T-helper 2 cell treated with Interferon-gamma antibody and Interleukin-4, amounts not matched to agents 100 ng/mL and 5 ng/mL, for 36 hours (primary cell): ENCODE measurements at regions not wholly inside any gene's neighbourhood (a gene's known extent, or its start where the extent isn't known, plus 50 kb on each side); places are given as distances from the start of the nearest gene placed in this dataset.

Source experiments
- intact Hi-C: fragments of 100-400 bp; cut with micrococcal nuclease; formaldehyde crosslinking; loops from one replicate; pipeline ENCODE4 v1.15.1; 2023

DNA sequence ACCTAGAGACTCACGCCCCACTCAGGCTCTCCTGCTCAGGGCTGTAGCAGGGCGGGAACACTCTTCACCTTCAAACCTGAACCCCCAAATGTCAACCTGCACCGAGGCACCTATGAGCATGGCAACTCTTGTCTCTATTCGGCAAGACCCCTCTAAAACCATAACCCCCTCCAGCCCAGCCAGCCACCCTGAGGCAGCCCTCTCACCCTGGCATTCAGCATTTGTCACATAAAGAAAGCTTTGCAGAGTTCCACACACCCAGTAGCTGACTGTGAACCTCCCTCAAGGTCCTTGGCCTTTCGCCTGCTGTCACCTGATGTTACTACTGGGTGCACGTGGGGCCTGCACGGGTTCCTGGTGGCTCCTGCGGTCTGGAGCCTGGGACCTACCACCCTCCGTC, 97.2 kb upstream of the ALKAL2 start:
- intact Hi-C loops, result no loop called here

DNA sequence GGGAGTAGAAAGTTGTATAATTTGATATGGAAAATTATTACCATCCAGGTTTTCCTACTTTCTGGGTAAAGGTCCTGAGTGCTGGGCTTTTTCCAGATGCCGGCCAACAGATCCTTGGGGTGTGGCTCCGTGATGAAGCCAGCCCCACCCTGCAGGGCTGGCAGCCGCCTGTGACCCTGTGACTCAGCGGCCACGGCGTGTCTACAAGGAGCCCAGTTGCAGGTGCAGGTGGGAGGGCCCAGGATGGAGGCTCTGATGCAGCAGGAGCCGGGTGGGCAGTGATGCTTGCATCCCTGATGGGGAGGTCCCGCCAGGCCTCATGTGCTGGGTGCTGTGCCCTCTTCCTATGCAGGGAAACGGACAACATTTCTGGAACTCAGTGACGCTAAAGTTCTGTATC, 96.0 kb upstream of the ALKAL2 start:
- intact Hi-C loops, result no loop called here

DNA sequence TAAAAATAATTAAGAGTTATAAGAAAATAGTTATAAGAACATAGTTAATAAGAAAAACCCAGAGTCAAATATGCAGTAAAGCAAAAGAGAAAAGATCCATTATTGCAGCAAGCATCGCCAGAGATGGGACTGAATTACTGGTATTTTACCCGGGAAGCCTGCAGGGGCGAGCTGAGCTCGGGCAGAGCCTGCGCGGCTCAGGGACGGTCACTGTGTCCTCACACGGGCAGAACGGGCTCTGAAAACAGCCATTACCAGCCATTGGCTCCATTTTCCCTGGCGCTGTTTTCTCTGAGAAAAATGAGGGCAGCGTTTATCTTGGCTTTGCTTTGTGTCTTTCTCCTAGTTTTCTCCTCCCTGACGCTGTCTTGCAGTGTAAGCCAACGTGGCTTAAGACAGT, 95.3 kb upstream of the ALKAL2 start:
- intact Hi-C loops, result no loop called here

DNA sequence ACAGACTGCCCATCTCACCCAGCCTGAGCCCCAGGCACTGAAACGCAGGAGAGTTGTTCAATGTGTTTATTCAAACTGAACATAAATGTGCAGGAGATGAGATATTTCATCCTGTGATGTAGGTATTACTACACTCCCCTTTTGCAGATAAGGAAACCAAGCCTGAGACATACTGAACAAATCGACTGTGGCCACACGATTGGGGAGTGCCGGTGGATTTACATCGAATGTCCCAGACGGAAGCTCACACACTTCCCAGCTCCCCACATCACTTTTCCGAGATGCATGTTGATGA, 94.8 kb upstream of the ALKAL2 start:
- intact Hi-C loops, result no loop called here

DNA sequence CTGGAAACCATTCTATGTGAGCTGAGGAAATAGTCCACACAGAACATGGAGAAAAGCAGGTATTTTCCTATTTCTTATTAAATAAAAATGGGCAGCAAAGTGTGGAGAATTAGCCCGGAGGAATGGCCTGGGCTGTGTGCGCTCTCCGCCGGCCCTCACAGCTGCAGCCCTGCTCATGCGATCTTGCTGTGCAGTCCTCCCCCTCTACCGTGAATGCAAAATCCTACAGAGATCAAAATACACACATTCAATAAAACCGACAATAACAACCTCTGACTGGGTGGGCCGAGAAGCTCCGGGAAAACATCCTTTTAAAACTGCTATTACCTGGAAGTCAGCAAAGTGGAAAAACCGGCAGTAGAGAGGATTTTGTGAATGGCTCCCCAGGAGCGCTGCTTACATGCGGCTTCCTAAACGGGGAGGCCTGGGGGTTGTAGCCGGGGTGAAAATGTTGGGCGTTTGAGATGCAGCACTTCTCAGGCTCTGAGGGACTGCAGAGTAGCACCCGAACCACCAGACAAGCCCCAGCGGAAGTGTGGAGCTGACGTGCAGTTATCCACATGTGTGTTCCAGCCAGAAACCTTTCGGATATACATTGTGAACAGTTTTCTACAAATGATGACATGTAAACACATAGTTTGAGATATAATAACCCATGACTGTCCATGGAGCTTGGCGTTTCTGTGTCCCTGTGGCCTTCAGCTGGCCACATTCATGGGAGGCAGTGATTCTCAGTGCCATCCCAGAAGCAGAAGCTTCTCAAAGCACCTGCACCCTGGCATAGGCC, 94.2 kb upstream of the ALKAL2 start:
- intact Hi-C loops, result no loop called here

DNA sequence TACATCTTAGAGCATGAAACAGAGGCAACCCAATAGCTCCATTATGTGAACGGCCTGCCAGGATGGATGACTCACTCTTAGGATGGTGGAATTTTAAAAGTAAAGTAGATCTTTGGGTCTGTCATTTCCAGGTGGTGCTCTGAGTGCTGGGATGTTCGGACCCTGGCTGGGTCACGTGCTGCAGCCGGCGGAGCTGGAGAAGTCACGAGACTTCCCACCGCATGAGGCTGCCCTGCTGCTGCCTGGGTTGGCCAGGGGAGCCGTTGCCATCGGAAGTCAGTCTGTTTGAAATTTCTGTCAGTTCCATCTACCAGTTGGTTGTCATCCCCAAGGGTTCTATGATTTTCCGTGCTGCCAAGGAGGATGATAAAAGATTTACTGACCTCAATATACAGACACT, 93.3 kb upstream of the ALKAL2 start:
- intact Hi-C loops, result no loop called here

DNA sequence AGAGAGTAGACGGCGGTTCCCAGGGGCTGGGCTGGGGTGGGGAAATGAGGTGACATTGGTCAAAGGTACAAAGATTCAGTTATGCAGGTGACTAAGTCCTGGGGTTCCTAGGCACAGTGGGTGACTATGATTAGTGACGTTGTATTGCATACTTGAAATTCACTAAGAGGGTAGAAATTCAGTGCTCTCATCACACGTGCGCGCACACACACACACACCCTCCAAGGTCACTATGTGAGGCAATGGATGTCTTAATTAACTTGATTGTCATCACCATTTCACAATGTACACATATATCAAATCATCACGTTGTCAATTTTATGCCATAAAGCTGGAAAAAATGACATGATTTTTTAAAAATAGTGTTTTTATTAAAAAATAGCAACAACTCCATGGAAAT, 92.9 kb upstream of the ALKAL2 start:
- intact Hi-C loops, result no loop called here

DNA sequence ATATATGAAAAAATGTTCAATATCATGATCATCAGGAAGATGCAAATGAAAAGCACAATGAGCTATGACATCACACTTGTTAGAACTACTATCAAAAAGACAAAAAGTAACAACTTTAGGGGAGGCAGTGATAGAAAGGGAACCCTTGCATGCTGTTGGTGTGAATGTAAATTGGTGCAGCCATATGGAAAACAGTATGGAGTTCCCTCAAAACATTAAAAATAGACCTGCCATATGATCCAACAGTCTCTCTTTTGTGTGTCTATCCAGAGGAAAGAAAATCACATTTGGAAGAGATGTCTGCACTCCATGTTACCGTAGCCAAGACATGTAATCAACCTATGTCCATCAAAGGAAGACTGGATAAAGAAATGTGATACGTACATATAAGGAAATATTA, 92.3 kb upstream of the ALKAL2 start:
- intact Hi-C loops, result no loop called here

DNA sequence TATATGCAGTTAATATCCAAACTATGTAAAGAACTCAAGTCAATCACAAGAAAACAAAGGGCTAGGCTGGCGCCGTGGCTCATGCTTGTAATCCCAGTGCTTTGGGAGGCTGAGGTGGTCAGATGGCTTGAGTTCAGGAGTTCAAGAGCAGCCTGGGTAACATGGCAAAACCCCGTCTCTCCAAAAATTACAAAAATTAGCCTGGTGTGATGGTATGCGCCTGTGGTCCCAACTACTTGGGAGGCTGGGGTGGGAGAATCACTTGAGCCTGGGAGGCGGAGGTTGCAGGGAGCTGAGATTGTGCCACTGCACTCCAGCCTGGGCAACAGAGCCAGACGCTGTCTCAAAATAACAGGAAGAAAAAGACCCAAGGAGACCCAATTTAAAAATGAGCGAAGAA, 91.9 kb upstream of the ALKAL2 start:
- intact Hi-C loops, result no loop called here

DNA sequence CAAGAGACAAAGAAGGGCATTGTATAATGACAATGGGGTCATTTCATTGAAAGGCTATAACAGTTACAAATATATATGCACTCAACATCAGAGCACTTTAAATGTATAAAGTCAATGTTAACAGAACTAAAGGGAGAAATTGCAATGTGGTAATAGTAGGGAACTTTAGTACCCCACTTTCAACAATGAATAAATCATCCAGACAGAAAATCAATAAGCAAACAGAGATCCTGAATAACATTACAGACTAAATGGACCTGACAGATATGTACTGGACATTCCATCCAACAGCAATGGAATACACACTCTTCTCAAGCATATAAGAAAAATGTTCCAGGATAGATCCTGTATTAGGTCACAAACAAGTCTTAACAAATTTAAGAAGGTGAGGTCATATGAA, 90.5 kb upstream of the ALKAL2 start:
- intact Hi-C loops, result no loop called here

DNA sequence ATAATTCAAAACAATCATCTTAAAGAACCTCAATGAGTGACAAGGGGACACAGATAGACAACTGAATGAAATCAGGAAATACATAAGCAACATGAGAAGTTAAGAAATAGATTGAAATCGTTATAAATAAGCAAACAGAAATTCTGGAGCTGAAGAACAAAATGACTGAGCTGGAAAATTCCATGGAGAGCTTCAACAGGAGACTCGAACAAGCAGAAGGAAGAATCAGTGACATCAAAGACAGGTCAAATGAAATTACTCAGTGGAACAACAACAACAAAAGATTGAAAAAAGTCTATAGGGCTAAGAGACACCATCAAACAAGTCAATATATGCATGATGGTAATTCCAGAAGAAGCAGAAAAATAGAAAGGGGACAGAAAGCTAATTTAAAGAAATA, 89.5 kb upstream of the ALKAL2 start:
- intact Hi-C loops, result no loop called here

DNA sequence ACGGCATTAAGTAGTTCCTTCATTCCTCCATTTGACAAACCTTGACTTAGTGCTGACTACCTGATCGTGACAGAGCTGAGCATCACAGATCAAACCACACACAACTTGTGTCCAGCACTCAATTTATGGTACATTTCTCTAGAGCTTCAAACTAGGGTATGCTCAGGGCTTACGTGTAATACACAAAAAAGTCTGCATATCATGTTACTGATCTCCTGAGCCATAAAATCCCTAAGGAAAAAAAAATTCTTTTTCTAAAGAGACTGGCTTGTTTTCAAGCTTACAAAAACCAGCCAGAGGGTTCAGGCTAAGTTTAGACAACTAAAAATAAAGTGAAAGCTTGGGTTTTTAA, 88.0 kb upstream of the ALKAL2 start:
- intact Hi-C loops, result no loop called here

DNA sequence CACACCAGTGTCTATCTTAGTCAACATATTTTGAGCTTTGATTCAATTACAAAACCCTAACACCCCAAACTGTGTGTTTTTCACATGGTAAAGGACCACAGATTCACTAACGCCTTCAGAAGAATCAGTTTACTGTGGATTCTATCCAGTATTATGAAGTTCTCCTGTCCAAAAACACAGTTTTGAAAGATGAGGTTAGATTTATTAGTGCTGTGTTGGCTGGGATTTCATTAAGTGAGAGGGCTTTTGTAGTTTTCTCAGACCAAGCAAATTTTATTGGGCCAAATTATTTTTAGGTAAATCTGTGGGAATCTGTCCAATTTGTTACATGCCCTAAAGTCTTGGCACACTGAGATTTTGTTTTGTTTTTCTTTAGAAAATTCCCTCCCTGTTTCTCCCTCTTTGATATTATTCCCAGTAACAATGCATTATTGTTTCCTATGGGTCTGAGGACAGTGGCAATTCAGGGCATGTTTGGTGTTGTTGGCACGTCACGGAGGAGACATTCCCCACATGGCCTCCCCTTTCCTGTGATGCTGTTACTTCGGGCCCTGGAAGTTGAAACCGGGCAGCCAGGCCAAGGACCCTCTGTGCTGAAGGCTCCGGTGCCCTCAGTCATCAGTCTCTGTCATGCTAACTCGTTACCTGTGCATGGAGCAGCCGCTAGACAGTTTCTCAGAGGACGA, 87.5 kb upstream of the ALKAL2 start:
- intact Hi-C loops, result no loop called here

DNA sequence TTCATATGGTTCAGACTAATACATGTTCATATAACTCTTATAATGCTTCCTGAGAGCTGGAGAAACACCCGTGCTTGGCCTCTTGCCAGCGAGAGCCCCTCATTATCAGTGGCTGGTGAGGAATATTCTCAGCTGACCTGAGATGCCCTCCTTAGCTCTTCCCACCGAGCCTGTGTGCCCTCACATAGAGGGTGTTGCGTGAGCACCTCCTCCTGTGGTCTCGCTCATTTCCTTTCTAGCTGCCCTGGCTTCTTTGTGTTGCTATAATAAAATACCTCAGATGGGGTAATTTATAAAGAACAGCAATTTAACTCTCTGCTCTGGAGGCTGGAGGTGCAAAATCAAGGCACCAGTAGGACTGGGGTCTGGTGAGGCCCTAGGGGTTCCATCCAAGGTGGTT, 80.5 kb upstream of the ALKAL2 start:
- intact Hi-C loops, result no loop called here

DNA sequence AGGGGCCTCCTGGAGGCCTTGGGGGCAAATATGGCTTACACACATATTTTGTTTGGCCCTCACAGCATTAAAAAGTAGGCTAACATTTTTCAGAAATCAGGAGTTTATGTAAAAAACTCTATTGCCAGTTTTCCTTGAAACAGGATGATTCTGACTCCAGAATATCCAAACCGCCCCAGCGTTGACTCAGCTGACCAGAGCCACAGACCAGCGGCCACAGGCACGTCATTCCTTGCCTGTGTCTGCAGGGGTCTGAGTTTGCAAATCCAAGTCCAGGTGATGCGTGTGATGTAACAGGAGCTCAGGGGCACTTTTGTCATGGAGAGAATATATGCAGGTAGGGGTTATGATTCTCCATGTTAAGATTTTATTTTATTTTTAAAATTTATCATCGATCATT, 79.4 kb upstream of the ALKAL2 start:
- intact Hi-C loops, result no loop called here

DNA sequence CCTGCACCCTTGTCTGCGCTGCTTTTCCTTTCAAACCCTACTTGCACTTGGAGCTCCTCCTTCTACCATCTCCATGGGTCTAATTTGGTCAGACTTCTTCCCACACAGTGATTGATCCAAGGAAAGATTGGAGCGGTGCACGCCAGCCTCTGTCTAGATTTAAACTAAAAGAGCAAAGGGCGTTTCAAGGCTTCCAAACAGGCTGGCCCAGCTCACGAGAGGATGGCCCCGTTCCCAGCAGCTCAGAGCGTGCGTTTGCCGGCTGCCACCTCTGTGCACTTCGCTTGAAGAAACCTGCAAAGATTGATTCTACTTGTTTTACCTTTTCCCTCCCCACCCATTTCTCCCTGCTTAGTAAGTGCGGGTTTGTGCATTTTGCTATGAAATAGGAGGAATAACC, 78.8 kb upstream of the ALKAL2 start:
- intact Hi-C loops, result no loop called here

DNA sequence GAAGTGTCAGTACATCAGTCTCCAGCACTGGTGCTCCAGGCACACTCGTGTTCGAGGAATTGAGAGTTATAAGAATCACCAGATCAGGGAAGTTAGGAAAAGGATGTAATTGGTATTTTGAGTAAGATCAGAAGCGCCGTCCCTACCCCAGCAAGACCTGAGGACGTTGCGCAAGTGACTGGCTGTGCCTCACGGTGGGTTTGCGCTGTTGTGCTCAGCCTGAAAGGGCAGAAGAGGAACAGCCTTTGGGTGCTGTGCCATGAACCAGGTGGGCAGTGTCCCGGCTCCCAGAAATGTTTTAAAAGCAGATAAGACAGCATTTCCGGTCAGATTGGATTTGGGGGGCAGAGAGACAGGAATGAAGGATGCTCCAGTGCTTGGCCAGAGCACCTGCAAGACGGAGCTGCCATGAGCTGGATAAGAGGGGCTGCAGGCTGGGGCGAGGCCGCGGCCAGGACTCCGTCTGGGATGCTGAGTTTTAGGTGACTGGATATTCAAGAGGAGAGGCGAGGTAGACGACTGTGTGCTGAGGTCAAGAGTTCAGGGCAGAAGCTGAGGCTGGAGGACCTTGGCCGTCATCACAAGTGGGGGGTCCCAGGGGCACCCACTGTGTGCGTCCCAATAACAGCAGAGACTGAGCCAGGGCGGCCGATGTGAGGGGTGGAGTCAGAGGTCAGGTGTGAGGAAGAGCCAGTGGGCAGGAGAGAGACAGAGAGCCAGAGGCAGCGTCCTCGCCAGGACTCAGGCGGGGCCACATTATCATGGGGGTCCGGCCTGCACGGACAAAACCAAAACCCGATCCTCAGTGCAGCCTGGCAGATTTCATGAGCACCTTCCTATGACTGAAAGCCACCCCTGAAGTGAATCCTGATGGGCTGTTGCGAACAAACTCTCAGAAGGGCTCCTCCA, 77.7 kb upstream of the ALKAL2 start:
- intact Hi-C loops, result no loop called here

DNA sequence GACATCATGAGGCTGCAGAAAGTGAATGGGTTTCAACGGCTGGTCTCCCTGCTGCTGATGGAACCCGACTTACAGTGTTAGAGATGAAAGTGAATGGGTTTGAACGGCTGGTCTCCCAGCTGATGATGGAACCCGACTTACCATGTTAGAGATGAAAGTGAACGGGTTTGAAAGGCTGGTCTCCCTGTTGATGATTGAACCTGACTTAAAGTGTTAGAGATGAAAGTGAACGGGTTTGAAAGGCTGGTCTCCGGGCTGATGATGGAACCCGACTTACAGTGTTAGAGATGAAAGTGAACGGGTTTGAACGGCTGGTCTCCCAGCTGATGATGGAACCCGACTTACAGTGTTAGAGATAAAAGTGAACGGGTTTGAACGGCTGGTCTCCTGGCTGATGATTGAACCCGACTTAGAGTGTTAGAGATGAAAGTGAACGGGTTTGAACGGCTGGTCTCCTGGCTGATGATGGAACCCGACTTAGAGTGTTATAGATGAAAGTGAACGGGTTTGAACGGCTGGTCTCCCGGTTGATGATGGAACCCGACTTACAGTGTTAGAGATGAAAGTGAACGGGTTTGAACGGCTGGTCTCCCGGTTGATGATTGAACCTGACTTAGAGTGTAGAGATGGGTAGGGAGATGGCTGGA, 76.1 kb upstream of the ALKAL2 start:
- intact Hi-C loops, result no loop called here

DNA sequence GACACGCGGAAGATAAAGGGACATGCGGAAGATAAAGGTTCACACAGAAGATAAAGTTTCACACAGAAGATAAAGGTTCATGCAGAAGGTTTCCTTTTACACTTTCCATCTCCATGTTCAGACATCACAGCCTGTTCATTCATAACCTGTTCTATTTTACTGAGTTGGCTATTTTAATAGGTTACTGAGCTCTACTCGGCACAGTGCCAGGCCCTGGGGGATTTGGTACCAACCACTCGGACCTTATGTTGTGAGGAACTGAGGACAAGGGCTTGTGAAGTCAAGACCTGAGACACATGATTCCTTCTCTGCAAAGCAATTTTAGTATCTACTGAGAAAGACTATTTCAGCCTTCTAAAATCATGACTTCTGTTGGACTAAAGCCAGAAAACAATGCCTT, 75.0 kb upstream of the ALKAL2 start:
- intact Hi-C loops, result no loop called here

DNA sequence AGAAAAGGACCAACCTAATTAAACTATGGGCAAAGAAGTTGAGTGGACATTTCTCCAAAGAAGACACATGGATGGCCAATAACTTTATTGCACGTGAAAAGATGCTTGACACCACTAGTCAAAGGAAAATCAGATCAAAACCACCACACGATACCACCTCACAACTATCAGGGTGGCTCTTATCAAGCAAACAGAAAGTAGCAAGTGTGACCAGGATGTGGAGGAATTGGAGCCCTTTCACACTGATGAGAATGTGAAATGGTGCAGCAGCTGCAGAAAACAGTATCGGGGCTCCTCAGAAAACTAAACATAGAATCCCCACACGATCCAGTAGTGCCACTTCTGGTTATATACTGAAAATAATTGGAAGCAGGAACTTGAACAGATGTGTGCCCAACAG, 72.2 kb upstream of the ALKAL2 start:
- intact Hi-C loops, result no loop called here

DNA sequence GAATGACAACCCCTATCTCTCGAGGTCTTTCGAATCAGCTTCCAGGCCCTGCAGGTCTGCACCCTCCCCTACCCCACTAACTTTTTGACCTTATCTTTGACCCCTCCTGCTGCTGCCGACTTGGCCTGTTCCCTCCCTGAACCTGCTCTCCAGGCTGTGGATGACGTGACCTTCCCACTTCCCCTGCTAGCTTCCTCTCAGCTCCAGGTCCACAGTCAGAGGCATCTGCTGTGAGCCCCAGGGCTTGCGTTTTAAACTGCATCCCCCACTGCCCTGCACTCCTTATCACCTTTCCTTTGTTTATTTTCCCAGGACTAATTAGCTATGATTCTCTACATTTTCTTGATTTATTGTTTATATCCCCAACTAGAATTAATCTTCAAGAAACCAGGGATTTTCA, 71.2 kb upstream of the ALKAL2 start:
- intact Hi-C loops, result no loop called here

DNA sequence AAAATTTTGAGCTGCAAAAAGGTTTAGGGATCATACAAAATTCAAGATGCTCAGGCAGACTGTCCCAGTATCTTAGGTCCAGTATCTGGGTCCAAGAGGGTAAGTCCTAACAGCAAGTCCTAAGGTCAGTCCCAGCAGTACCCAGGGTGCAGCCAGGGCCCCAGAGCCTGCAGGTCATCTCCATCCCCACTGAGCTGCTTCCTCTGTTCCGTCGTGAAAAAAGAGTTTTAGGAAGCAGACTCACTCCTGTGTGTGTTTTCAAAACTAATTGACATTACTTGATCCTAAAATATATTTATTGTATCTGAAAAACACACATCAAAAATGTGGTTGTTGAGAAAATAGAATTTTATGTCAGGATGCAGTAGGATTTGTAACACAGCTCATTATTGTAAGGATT, 69.9 kb upstream of the ALKAL2 start:
- intact Hi-C loops, result no loop called here
